RWPE1 (cell line): ENCODE measurements at regions not wholly inside any gene's neighbourhood (a gene's known extent, or its start where the extent isn't known, plus 50 kb on each side); places are given as distances from the start of the nearest gene placed in this dataset.

Source experiments
- CTCF ChIA-PET: fragments of 350-600 bp; sonication (Branson Sonifier 250); formaldehyde crosslinking; extraction: SDS; loops from one replicate; lab custom pipeline; 2021; lab: Yijun Ruan, JAX
- POLR2A ChIA-PET: fragments of 400-600 bp; formaldehyde crosslinking; extraction: SDS; loops from one replicate; lab custom pipeline; 2020; ENCODE audit warnings: antibody characterized with exemption; ENCODE audit not compliant: low non-redundant PET; lab: Yijun Ruan, JAX
- DNase-seq: peaks from one replicate; pipeline ENCODE4 v3.0.0; 2012; ENCODE audit warnings: low spot score
- H3K27ac ChIP-seq: fragments of 450-650 bp; 2 replicates; pipeline ENCODE4 v1.5.1; 2017
- TF ChIP-seq, protein P1 (sequence below): fragments of 450-650 bp; conservative IDR thresholded peaks from 2 replicates; pipeline ENCODE4 v1.5.1; 2017; ENCODE audit warnings: low read depth, mild to moderate bottlenecking

DNA sequence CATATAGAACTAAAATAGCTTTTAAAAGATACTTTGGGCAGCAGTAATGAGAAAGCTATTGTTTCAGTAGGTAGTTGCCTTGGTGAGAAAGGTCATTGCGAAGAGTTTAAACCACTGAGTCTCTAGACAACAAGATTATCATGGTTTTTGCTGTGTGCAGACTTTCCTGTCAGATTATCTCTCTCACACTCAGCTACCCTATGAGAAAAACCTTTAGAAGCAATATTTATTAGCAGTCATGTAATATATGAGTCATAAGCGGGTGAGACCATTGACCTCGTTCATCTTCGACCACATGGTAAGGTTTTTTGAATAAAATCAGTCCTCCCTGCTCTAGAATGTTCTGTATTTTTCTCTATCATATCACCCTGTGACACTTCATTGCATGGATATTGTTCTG lies 59.9 kb downstream of the GPR65 start:
- DNase-seq: no peak
- H3K27ac ChIP-seq: no peak overlapping the region
- ChIA-PET CTCF (interaction anchor here (0.6 kb wide), 1 partner anchor 11 kb away, joined by 3 read pairs; no protein-coding TSS in a partner anchor), POLR2A (no interaction called here)
- TF ChIP-seq, protein P1, sequence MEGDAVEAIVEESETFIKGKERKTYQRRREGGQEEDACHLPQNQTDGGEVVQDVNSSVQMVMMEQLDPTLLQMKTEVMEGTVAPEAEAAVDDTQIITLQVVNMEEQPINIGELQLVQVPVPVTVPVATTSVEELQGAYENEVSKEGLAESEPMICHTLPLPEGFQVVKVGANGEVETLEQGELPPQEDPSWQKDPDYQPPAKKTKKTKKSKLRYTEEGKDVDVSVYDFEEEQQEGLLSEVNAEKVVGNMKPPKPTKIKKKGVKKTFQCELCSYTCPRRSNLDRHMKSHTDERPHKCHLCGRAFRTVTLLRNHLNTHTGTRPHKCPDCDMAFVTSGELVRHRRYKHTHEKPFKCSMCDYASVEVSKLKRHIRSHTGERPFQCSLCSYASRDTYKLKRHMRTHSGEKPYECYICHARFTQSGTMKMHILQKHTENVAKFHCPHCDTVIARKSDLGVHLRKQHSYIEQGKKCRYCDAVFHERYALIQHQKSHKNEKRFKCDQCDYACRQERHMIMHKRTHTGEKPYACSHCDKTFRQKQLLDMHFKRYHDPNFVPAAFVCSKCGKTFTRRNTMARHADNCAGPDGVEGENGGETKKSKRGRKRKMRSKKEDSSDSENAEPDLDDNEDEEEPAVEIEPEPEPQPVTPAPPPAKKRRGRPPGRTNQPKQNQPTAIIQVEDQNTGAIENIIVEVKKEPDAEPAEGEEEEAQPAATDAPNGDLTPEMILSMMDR: no peak

DNA sequence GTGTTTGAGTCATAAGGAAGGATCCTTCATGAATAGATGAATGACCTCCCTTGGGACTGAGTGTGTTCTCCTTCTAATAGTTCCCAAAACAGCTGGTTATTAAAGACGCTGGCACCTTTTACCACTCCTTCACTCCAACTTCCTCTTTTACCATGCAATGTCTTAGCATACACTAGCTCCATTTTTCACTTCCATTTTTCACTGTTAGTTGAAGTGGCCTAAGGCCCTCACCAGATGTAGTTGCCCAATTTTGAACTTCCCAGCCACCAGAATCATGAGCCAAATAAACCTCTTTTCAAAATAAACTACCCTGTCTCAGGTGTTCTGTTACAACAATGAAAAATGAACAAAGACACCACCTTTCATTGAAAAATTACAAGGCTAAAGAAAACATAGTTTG lies 64.7 kb downstream of the GPR65 start:
- TF ChIP-seq, protein P1: no peak
- DNase-seq: no peak
- ChIA-PET POLR2A (no interaction called here), CTCF (no interaction called here)
- no peak overlapping the region for H3K27ac ChIP-seq

DNA sequence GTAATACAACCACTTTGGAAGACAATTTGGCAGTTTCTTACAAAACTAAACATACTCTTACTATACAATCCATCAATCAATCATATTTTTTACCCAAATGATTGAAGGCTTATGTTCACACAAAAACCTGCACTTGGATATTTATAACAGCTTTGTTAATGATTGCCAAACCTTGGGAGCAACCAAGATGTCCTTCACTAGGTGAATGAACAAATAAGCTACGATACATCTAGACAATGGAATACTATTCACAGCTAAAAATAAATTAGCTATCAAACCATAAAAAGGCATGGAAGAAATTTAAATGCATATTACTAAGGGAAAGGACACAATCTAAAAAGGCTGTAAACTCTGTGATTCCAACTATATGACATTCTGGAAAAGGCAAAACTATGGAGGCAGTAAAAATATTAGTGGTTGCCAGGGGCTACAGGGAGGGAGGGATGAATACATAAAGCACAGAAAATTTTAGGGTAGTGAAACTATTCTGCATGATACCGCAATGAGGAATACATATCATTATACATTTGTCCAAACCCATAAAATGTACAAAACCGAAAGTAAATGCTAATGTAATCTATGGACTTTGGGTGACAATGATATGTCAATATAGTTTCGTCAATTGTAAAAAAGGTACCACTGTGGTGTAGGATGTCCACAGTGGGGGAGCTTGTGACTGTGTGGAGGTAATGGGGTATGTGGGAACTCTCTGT lies 70.5 kb downstream of the GPR65 start:
- CTCF ChIA-PET: no interaction called here
- TF ChIP-seq, protein P1: no peak
- H3K27ac ChIP-seq: no peak overlapping the region
- no peak for DNase-seq
- POLR2A ChIA-PET: no interaction called here

DNA sequence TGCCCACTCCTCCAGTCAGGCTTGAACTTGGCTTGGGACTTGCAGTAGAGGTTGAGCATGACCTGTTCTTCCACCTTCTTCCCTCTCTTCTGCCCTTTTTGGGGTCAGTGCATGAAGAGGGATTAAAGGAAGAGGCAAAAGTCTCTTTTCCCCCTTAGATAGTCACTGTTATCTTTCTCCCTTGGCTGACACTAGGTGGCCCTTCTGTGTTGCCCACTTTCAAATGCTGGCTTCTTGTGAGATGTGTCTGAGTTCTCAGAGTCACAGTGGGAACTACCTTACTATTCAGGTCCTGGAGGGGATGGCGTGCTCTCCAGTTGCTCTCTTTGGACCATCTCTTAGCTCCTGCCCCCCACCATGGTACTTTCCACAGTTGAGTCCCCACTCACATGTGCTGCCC lies 73.6 kb downstream of the GPR65 start:
- POLR2A ChIA-PET: no interaction called here
- TF ChIP-seq, protein P1: no peak
- H3K27ac ChIP-seq: no peak overlapping the region
- CTCF ChIA-PET: no interaction called here
- no peak for DNase-seq

DNA sequence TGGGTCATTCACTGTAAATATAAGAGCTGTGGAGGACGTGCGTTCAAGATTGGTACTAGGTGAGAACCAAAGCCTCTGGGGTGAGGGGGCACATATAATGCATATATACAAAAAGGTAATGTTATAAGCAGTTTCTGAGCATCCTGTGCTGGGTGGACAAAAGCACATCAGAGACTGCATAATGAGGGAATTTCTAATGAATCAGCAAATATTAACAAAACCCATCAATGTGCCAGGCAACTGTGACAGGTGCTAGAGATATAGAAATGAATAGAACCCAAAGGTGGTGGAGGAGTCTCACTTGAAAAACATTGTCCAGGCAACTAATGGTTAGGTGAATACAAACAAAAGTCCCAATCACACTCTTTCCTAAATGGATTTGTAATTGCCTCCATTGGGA lies 74.7 kb downstream of the GPR65 start:
- no peak for DNase-seq
- ChIA-PET POLR2A (no interaction called here), CTCF (no interaction called here)
- TF ChIP-seq, protein P1: no peak
- H3K27ac ChIP-seq: no peak overlapping the region

DNA sequence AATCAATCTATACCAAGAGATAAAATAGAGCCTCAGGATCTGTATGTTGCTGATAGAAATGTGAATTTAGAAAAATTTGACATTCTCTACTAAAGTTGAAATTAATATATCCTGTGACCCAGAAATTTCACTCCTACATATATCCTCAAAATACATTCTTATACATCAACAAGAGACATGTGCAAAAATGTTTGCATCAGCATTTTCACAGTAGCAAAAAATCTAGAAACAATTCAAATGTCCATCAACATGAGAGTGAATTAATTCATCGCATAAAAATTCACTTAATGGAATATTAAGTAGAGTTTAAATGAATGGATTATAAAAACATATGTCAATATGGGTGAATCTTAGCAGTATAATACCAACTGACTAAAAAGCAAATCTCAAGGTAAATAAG lies 80.8 kb downstream of the GPR65 start:
- DNase-seq: no peak
- TF ChIP-seq, protein P1: no peak
- ChIA-PET CTCF (interaction anchor here (0.6 kb wide), 1 partner anchor 11 kb away, joined by 3 read pairs; no protein-coding TSS in a partner anchor), POLR2A (no interaction called here)
- H3K27ac ChIP-seq: no peak overlapping the region
